Stimulated activated CD8-positive, alpha-beta memory T cell treated with anti-CD3 and anti-CD28 coated beads, Interleukin-15, amount 100 ng/mL, for 4 hours (primary cell): ENCODE measurements at regions not wholly inside any gene's neighbourhood (a gene's known extent, or its start where the extent isn't known, plus 50 kb on each side); places are given as distances from the start of the nearest gene placed in this dataset.
"Not testable (repeated sequence)": the region's sequence is repeated elsewhere in the genome, so short reads cannot be mapped to it uniquely, and the experiment has no call there.

Experiments used
- DNase-seq, 2 donors: peaks; one replicate each; pipeline ENCODE4 v3.0.0-alpha.2; 2020; ENCODE audit warnings: low read depth in 2 of 2

DNA sequence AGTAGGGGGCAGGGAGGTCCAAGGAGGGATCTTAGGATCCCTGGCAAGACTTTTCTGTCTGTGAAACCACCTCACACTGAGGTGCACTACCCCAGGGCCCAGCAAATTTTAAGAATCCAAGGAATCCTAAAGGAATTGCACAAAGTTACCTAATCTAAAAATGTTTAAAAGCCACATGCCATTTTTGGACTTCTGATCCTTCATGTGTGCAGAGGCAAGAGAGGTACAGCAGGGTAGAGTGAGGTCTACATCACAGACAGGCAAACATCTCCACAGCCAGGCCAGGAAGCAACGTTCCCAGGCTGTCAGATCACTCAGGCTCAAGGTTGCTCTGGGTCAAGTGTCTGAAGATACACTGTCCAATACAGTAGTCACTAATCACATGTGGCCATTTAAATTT lies 324.6 kb upstream of the DUSP10 start:
- DNase-seq: no peak

DNA sequence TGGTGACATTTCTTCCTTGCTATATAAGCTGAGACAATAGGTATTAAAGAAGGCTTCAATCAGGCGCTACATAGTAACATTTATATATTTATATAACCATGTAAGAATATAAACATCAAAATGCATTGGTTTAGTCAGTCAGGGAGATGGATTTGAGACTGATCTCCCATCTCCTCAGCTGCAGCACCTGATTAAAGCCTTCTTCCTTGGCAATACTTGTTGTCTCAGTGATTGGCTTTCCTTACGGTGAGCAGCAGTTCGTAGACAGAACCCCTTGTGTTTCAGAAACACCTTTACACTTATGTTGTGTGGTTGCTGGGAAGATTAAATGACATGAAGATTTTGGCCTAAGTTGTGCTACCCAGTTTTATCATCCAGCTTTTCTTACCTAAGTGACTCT lies 323.3 kb upstream of the DUSP10 start:
- DNase-seq: no peak

DNA sequence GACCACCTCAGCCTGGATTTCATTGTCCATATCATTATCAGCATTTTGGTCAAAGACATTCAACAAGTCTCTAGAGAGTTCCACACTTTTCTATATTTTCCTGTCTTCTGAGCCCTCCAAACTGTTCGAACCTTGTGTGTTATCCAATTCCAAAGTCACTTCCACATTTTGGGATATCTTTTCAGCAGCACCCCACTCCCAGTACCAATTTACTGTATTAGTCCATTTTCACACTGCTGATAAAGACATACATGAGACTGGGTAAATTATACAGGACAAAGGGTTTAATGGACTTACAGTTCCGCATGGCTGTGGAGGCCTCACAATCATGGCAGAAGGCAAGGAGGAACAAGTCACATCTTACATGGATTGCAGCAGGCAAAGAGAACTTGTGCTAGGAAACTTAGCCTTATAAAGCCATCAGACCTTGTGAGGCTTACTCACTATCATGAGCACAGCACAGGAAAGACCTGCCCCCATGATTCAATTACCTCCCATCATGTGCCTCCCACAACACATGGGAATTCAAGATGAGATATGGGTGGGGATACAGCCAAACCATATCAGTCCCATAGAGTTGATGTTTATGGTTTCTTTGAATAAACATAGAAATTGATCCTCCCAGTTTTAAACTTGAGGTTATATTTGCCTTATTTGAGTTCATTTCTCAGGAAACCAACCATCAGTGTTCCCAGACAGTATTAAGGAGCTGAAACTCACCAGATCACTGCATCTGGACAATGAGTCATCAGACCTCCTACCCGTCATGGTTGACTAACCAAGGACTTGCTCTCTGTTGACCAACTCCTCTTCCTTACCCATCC lies 322.7 kb upstream of the DUSP10 start:
- no peak for DNase-seq

DNA sequence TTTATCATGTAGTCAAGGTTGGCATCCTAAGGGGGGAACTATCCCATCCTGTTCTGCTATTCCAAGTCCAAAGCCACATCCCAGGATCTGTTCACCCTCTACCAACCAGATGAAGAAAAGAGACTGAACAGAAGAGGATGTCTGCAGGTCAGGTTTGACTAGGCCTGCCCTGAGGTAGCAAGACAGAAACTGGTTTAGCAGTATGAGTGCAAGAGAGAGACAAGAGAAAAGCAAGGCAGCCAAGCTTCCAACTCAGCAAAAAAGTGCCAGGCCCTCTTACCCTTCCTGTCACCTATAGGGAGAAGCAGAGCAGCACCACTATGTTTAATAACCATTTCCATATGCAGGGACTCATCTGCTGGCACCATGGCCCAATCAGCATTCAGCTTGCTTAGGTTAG lies 320.8 kb upstream of the DUSP10 start:
- DNase-seq: no peak

DNA sequence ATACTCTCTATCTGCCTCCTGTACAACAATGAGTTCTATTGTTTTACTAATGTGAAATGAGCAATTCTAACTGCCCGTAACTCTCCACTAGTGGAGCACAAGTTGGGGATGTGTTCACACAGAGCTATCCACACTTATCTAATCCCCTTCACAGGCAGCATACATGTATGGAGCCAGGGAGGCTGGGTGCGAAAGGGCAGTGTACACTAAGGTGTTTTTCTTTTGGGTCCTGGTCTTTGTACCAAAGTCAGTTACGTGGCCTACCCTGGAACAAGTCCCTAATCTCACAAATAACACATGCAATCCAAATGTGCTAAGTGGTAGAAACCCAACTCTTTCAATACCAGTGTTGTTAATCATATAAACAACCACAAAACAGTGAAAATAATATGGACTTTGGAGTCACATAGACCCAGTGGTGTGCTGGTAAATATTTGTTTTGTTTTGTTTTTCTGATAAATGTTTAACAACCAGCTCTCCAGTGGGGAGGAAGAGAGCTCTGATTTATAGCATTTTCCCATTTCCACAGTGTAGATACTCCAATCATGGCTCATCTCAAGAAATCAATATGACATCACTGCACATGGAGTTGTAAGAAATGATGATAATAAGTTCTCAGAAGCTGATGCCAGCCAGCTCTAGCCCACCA lies 319.9 kb upstream of the DUSP10 start:
- no peak for DNase-seq

DNA sequence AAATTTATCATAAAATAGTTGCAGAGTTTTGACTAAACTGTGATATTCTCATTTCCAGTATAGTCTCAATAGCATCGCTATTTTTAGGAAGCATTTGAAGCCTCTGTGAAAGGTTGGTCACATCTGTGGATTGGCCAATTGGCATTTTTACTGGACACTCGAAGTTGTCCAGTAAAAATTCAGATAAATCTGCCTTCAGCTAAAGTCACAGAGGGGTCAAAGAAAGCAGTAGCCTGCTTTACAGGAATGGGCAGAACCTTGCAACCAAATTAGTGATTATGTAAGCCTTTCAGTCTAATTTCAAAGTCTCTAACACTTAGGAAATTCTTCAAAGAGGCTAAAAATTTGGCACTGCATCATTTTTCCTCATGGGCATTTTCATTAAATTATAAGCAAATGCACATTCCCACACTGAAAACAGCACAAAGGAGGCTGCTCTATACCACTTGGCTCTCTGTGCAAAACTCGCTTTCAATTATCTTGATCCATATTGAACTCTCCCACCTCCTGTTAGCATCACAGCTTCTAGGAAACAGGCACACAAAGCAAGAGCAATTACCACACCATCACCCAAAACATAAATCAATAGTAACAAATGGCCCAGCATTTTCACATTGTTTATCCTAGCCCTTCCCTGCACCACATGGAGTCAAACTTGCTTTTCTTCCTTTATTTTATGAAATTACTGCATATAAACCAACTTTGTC lies 318.5 kb upstream of the DUSP10 start:
- DNase-seq: no peak

DNA sequence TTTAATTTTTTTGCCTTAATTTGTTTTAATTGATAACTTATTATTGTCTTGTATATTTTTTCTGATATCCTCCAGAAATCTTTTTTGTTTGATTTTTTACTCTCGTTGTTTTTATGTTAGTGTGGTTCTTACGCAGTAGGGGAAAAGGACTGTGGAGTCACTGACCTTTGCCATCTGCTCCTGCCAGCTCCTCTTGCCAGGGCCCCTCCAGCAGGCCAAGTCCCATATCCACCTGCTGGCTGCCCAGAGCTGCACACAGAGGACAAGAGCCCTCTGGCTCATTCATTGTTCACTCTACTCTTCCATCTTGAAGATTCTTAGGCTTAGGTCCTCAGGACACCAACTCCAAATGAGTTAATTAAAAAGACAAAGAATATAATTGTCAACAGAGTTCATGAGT lies 316.4 kb upstream of the DUSP10 start:
- no peak for DNase-seq

DNA sequence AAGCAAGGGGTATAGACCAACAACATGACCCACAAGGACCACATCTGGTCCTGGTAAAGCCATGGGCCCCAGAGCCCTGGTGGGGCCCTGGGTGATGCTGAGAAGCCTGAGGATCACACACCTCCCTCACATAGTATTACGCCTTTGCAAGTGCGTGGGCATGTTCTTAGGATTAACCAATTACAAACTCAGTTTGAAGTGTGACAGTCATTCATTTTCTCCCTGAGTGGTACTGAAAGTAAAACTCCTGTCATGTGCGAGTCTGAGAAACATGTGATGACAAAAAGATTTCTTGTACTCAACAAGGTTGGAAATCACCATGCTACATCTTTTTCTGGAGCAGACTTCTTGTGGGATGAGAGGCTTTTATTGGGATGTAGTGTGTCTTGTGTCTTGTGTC lies 315.3 kb upstream of the DUSP10 start:
- DNase-seq: no peak

DNA sequence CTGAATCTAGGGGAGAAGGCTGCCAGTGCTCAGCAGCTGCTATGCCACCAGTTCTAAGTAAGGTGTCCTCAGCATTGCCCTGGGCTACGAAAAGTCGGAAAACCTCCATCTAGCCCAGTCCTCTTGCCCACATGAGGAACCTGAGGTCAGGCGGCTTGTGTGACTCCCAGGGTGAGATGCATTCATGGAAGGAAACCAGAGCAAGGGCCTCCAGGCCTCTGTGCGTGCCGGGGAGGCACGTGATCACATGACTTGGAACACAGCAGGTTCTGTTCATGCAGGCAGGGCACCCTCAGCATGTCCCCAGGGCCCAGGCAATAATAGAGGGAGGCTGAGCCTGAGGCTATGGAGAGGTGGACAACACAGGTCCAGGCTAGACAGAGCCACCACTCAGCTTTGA lies 312.5 kb upstream of the DUSP10 start:
- no peak for DNase-seq

DNA sequence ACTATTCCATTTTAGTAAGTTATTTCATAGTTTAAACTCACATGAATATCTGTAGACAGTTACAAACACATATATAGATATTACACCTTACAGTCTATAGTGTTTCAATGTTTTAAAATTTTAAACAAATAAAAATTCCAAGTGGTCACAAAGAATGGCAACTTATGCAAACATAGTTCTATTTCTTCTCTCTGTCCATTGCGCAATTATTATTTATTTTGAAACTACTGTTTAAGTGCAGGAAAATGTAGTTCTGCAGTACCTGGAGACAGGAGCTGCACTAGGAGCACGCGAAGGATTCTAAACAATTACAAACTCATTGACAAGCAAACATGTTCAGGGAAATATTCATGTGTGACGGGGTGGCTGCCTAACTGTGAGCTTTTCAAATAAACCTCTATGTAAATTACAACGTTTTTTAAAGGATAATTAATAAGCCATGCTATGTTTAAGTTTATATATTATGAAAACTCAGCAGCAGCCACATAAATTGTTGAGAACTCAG lies 312.0 kb upstream of the DUSP10 start:
- DNase-seq: no peak

DNA sequence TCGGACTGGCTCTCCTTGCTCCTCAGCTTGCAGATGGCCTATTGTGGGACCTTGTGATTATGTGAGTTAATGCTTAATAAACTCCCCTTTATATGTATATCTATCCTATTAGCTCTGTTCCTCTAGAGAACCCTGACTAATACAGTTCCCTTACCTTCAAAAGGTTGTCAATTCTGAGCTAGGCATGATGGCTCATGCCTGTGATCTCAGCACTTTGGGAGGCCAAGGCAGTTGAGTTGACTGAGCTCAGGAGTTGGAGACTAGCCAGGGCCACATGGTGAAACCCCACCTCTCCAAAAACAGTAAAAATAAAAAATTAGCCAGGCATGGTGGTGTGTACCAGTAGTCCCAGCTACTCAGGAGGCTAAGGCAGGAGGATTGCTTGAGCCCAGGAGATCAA lies 309.4 kb upstream of the DUSP10 start:
- not testable (repeated sequence) for DNase-seq

DNA sequence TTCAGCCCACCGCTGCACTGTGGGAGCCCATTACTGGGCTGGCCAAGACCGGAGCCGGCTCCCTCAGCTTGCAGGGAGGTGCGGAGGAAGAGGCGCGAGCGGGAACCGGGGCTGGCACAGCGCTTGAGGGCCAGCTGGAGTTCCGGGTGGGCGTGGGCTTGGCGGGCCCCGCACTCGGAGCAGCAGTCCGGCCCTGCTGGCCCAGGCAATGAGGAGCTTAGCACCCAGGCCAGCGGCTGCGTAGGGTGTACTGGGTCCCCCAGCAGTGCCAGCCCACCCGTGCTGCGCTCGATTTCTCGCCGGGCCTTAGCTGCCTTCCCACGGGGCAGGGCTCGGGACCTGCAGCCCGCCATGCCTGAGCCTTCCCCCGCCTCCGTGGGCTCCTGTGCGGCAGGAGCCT lies 307.8 kb upstream of the DUSP10 start:
- not testable (repeated sequence) for DNase-seq

DNA sequence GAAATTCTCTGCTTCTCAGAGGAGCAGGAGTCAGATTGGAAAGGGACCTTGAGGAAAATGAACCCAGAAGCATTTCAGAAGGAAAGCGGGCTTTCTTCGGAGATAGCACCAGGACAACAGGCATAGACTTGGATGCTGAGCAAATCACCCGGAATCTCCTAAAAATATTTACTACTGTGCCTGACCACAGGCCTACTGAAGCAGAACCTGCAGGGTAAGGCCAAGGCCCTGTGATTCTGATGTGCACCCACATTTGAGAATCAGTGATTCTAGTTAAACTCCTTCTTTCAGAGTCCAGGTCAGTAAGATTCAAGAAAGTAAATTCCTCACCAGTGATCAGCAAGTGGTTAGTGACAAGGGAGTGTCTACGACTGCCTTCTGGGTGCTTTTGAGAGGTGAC lies 307.3 kb upstream of the DUSP10 start:
- no peak for DNase-seq

DNA sequence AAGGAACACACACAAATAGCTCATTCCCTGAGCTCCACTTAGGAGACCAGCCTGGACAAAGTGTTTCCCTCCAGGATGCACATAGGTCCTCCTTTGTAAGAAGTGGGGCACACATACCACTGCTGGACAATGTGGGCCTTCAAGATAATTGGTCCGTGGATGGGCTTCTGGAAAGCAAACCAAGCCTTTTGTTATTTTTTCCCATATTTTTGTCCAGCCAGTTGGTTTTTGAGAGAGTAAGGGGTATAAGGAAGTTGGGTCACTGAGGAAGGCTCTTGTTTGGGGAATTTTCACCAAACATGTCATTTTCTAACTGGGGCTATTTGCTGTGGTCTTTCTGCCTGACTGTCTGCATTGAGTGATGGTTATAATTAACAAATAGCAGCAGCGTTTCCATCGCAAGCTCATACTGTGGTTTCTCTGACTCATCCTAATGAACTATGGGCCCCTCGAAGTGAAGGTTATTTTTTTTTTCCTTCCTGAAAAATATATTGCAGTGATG lies 306.3 kb upstream of the DUSP10 start:
- DNase-seq: no peak

DNA sequence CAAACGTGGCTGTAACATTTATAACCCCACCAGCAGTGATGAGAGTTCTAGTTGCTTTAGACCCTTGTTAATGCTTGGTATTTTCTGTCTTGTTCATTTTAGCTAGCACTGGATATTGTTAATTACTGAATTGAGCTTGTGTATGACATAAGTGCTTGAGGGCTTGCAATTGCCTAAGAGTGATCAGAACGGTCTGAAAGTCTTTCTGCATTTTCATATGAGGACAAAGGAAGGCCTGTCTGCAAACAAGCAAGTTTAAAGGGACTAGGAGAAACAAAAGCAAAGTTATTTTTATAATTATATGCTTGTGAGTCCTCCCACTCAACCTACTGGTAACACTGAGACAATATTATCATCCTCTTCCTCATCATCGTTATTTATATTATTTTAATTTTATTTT lies 305.5 kb upstream of the DUSP10 start:
- DNase-seq: no peak

DNA sequence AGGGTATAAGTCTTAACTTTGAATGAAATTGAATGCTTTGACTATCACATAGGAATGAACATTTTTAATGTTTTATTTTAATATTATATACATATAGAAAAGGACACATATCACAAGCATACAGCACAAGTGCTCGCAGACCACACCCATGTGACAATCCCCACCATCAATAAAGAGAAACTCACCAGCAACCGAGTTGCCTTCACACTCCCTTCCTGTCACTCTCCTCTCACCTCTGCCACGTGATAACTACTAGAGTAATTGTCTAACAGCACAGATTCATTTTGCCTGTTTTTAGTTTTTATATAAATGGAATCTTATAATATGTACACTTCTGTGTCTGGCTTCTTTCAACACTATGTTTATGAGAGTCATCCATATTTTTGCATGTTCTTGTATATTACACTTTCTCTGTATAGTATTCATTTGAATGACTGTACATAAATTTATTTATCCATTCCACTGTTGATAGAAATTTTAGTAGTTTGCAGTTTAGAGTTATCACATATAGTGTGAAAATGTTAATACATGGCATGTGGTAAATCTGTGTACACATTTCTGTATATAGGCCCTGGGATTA lies 304.9 kb upstream of the DUSP10 start:
- no peak for DNase-seq

DNA sequence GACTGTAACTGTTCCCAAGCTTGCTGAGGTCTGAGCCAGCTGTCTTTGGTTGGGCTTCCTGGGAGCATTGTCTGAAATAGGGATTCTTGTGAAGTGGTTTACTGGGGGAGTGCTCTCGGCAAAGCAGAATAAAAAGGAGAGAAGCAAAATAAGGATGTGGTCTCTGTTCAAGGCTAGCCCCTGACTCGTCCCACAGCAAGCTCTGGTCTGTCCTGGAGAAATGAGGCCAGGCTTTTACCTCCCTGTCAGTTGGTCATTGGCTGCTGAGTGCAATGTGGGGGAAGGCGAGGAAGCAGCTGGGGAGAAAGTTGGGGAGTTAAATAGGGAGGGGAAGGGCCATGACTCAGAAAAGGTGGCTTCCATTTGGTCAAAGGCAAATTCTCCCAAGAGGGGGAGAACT lies 303.9 kb upstream of the DUSP10 start:
- DNase-seq: no peak

DNA sequence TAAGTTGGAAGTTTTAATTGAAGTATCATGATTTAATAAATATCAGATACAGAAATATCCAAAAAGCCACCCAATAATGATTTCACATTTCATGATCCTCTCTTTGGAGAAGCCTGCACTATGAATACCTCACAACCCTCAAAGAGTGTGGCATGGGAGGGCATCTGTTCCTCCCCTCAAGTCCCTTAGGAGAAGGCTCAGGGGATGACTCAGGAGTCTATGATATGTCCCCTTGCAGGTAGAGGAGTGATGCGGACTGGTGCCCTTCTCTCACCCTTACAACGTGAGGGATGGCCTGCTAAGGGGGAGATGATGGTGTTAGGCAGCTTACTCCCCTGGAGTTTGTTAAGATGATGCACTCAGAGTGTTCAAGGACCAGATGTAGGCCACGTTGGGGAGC lies 303.3 kb upstream of the DUSP10 start:
- no peak for DNase-seq

DNA sequence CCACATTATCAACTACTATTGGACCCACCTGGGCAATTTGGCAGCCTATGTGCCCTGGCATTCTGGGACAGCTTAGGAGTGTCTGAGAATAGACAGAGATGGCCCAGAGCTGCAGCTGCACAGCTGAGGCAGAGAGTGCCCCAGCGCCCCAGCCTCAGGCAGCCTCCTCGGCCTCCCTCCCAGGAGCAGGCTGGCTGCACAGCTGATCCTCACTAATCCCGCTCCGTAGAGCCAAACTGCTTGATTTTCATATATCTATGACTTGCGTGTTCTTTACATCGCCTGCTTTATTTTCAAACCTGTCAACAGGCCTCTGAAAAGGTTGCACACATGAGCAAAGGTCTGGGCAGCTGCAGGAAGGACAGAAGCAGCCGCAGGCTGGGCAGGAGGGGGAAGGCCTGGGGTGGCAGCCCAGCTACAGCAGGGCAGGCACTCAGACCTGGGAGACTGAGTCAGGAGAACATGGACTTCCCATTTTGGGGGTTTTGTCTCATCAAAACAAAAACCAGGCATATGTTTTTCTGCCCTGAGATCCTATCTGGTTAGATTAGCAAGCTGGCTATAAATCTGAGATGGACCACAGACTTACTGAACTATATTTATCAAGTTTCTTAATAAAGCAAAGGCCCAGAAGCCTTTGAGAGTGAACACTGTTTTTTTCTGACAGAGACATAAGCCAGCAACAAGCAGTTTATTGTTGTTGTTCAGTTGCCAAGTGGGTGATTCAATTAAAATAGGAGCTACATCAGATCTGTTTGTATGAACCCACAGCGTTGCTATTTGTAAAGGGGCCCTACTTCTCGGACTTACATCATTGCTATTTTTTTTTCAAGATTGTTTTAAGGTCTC lies 301.8 kb upstream of the DUSP10 start:
- DNase-seq: no peak

DNA sequence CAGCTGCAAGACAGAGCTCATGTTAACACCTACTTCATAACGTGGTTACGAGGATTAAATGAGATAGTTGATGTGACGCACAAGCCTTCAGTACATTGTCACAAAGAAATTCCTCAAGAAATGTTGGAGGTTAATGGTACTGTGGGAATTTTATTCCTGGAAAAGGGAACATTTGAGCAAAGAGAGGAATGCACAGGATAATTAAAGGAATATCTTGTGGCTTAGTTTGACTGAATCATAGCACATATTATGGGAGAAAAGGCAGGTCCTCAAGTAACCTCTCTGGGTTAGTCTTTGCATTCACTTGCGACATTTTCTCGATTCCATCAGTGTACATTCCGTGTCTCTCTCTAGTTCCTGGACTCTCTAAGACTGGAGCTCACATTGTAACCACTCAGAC lies 300.2 kb upstream of the DUSP10 start:
- DNase-seq: no peak

DNA sequence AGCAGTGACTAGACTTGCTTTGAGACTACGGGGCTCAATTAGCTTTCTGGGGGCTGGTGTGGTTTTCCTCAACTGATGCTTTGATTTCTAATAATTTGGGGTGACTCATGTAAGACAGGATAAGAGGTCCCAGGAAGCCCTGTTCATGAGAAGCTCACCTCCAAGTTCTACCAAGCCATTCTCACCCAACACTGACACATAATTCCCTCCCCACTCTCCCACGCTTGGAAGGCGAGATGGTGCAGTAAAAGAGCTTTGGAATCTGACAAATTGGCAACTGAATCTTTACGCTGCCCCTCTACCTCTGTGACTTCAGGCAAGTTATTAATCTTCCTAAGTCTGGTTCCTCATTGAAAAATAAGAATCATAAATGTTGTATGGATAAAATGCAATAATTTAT lies 299.1 kb upstream of the DUSP10 start:
- no peak for DNase-seq
